NB4 (cell line): ENCODE measurements at regions not wholly inside any gene's neighbourhood (a gene's known extent, or its start where the extent isn't known, plus 50 kb on each side); places are given as distances from the start of the nearest gene placed in this dataset.
A peak's percentile ranks its signal among the peaks of the same experiment; 100 is the strongest.
"Not testable (repeated sequence)": the region's sequence is repeated elsewhere in the genome, so short reads cannot be mapped to it uniquely, and the experiment has no call there.

ENCODE experiments used
- DNase-seq: peaks from one replicate; pipeline ENCODE4 v3.0.0; 2010; ENCODE audit warnings: low read depth
- H3K4me3 ChIP-seq: one replicate; pipeline ENCODE4 v1.5.1; 2011; ENCODE audit warnings: mild to moderate bottlenecking, low read depth, low read length, moderate library complexity
- CTCF ChIP-seq: IDR thresholded peaks from one replicate; pipeline ENCODE4 v1.5.1; 2012; ENCODE audit warnings: low read depth, low read length
- MAX ChIP-seq: IDR thresholded peaks from 2 replicates; pipeline ENCODE4 v1.6.1; 2011; ENCODE audit warnings: low read depth, low read length
- MYC ChIP-seq: IDR thresholded peaks from 2 replicates; pipeline ENCODE4 v1.6.1; 2011; ENCODE audit warnings: low read depth, low read length
- POLR2A ChIP-seq: IDR thresholded peaks from 2 replicates; pipeline ENCODE4 v1.6.1; 2011; ENCODE audit warnings: mild to moderate bottlenecking; ENCODE audit not compliant: insufficient read length; ENCODE audit errors: extremely low read depth

GRCh38 chr14:37874429-37875109, 279.1 kb downstream of the TTC6 start:
- H3K4me3 ChIP-seq, result no peak overlapping the region
- DNase-seq, result peak; percentile 66
- TF ChIP-seq CTCF (peak; percentile 74), MYC (no peak)

- TF ChIP-seq MAX (no peak), MYC (no peak), CTCF (no peak), POLR2A (no peak)
Measured at GRCh38 chr14:37888234-37888633, 292.8 kb downstream of the TTC6 start.

GRCh38 chr14:37889087-37889486, 293.7 kb downstream of the TTC6 start:
- no peak overlapping the region for H3K4me3 ChIP-seq
- TF ChIP-seq MAX (no peak), POLR2A (no peak), MYC (no peak), CTCF (no peak)
- DNase-seq, result no peak

More at GRCh38 chr14:37888234-37888633, 292.8 kb downstream of the TTC6 start:
- DNase-seq, result no peak
- no peak overlapping the region for H3K4me3 ChIP-seq

- no peak overlapping the region for H3K4me3 ChIP-seq
- TF ChIP-seq POLR2A (no peak), MAX (no peak), CTCF (no peak), MYC (no peak)
- DNase-seq, result no peak
Measured at GRCh38 chr14:37890095-37890494, 294.7 kb downstream of the TTC6 start.

- not testable (repeated sequence) for DNase-seq, H3K4me3 ChIP-seq
Measured at GRCh38 chr14:37891500-37891899, 296.1 kb downstream of the TTC6 start.

GRCh38 chr14:37894463-37894862, 299.0 kb downstream of the TTC6 start:
- TF ChIP-seq MAX (no peak), CTCF (no peak), POLR2A (no peak), MYC (no peak)
- DNase-seq, result no peak

More at GRCh38 chr14:37894463-37894862, 299.0 kb downstream of the TTC6 start:
- no peak overlapping the region for H3K4me3 ChIP-seq
